ENCODE measurements at regions not wholly inside any gene's neighbourhood (a gene's known extent, or its start where the extent isn't known, plus 50 kb on each side); places are given as distances from the start of the nearest gene placed in this dataset.

- DNase-seq: no peak
Observed at GRCh38 chr14:83798421-83798820, 1731.5 kb upstream of the FLRT2 start.

- DNase-seq: no peak
Observed at GRCh38 chr14:83799233-83799632, 1730.7 kb upstream of the FLRT2 start.

GRCh38 chr14:83814896-83815295 lies 1715.0 kb upstream of the FLRT2 start:
- DNase-seq: no peak

GRCh38 chr14:83816761-83817160 lies 1713.2 kb upstream of the FLRT2 start:
- no peak for DNase-seq

- DNase-seq: no peak
Observed at GRCh38 chr14:83825843-83826242, 1704.1 kb upstream of the FLRT2 start.

GRCh38 chr14:83826838-83827237 lies 1703.1 kb upstream of the FLRT2 start:
- no peak for DNase-seq

- no peak for DNase-seq
Observed at GRCh38 chr14:83827383-83827782, 1702.6 kb upstream of the FLRT2 start.

GRCh38 chr14:83828406-83828805 lies 1701.5 kb upstream of the FLRT2 start:
- DNase-seq: no peak

- DNase-seq: no peak
Observed at GRCh38 chr14:83830316-83830715, 1699.6 kb upstream of the FLRT2 start.

GRCh38 chr14:83838226-83838625 lies 1691.7 kb upstream of the FLRT2 start:
- no peak for DNase-seq

GRCh38 chr14:83842547-83842946 lies 1687.4 kb upstream of the FLRT2 start:
- no peak for DNase-seq

- DNase-seq: no peak
Observed at GRCh38 chr14:83847102-83847501, 1682.8 kb upstream of the FLRT2 start.

GRCh38 chr14:83850092-83850491 lies 1679.9 kb upstream of the FLRT2 start:
- DNase-seq: no peak

- DNase-seq: no peak
Observed at GRCh38 chr14:83856334-83856733, 1673.6 kb upstream of the FLRT2 start.

- DNase-seq: no peak
Observed at GRCh38 chr14:83860631-83861155, 1669.3 kb upstream of the FLRT2 start.

- DNase-seq: no peak
Observed at GRCh38 chr14:83863042-83863774, 1666.7 kb upstream of the FLRT2 start.

- no peak for DNase-seq
Observed at GRCh38 chr14:83864106-83864505, 1665.8 kb upstream of the FLRT2 start.

GRCh38 chr14:83867566-83868225 lies 1662.2 kb upstream of the FLRT2 start:
- no peak for DNase-seq

- no peak for DNase-seq
Observed at GRCh38 chr14:83870546-83871270, 1659.2 kb upstream of the FLRT2 start.

- no peak for DNase-seq
Observed at GRCh38 chr14:83873669-83874068, 1656.3 kb upstream of the FLRT2 start.

- DNase-seq: no peak
Observed at GRCh38 chr14:83874662-83875061, 1655.3 kb upstream of the FLRT2 start.

GRCh38 chr14:83883732-83884131 lies 1646.2 kb upstream of the FLRT2 start:
- DNase-seq: no peak

- no peak for DNase-seq
Observed at GRCh38 chr14:83885837-83886293, 1644.1 kb upstream of the FLRT2 start.

- DNase-seq: no peak
Observed at GRCh38 chr14:83887866-83888265, 1642.1 kb upstream of the FLRT2 start.
